Cardiac muscle cell (in vitro differentiated cells and primary cell): ENCODE measurements at regions not wholly inside any gene's neighbourhood (a gene's known extent, or its start where the extent isn't known, plus 50 kb on each side); places are given as distances from the start of the nearest gene placed in this dataset.

Experiments
- DNase-seq, 2 donors: peaks; one replicate each; pipeline versions ENCODE4 v3.0.0 to v3.0.0-alpha.2; 2010 to 2017; ENCODE audit warnings: low read depth in 1 of 2, low spot score in 1 of 2
- H3K27ac ChIP-seq: fragments of 200-600 bp; sonication (generic); 2 replicates; pipeline ENCODE4 v1.5.1; 2016
- H3K27me3 ChIP-seq: fragments of 200-600 bp; sonication (generic); 2 replicates; pipeline ENCODE4 v1.6.0; 2016; ENCODE audit warnings: control low read depth
- H3K36me3 ChIP-seq: fragments of 200-600 bp; sonication (generic); 2 replicates; pipeline ENCODE4 v1.5.1; 2016; ENCODE audit warnings: control low read depth
- H3K4me1 ChIP-seq: fragments of 200-600 bp; sonication (generic); 2 replicates; pipeline ENCODE4 v1.8.1; 2017; ENCODE audit warnings: low read depth, mild to moderate bottlenecking, mixed run types
- H3K4me3 ChIP-seq: fragments of 200-600 bp; sonication (generic); 2 replicates; pipeline ENCODE4 v1.5.1; 2016; ENCODE audit warnings: mild to moderate bottlenecking
- H3K9me3 ChIP-seq: fragments of 200-600 bp; sonication (generic); 2 replicates; pipeline ENCODE4 v1.5.1; 2017; ENCODE audit warnings: low read depth, mild to moderate bottlenecking, control low read depth
- TF ChIP-seq, protein P1 (sequence below): IDR thresholded peaks from 2 replicates; pipeline ENCODE4 v1.5.1; 2012; ENCODE audit warnings: low read depth, mild to moderate bottlenecking, low read length

DNA sequence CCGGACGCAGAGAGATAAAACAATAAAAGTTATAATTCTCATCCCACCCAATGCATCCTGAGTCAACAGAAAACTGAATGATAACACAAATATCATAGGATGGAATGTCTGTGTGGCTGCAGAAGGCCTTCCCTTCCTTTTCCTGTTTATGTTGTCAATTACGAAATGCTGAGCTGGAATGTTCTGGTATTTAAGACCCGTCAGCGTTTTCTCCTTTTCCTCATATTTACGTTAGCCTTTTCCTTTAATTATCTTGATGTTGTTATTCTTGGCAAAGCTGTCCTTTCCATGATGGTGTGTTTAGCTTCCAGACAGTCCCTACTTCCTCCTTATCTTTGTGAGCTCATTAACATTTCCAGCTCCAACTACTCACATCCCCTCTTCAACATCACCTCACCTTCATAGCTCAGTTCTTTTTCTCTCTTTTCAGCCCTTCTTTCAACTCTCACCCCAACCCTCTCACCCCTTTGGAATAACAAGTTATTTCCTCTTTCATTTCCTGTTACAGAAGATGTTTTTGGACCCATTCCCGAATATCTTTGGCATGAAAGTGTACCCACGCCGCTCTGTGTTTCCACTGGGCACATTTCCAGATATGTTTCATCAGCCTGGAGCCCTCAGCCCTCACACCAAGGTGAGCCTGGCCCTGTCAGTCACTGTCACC is 221.6 kb downstream of the NR2F1-AS1 start:
- Histone ChIP-seq H3K4me3 (no peak overlapping the region), H3K36me3 (no peaks in the 10 kb centered on the region), H3K9me3 (no peaks in the 10 kb centered on the region), H3K27me3 (peaks cover 8% of the 10 kb centered on the region), H3K4me1 (no peaks in the 10 kb centered on the region), H3K27ac (no peak overlapping the region)
- DNase-seq: peak in 1 of 2 donors; percentile 99
- TF ChIP-seq, protein P1, sequence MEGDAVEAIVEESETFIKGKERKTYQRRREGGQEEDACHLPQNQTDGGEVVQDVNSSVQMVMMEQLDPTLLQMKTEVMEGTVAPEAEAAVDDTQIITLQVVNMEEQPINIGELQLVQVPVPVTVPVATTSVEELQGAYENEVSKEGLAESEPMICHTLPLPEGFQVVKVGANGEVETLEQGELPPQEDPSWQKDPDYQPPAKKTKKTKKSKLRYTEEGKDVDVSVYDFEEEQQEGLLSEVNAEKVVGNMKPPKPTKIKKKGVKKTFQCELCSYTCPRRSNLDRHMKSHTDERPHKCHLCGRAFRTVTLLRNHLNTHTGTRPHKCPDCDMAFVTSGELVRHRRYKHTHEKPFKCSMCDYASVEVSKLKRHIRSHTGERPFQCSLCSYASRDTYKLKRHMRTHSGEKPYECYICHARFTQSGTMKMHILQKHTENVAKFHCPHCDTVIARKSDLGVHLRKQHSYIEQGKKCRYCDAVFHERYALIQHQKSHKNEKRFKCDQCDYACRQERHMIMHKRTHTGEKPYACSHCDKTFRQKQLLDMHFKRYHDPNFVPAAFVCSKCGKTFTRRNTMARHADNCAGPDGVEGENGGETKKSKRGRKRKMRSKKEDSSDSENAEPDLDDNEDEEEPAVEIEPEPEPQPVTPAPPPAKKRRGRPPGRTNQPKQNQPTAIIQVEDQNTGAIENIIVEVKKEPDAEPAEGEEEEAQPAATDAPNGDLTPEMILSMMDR: no peak

DNA sequence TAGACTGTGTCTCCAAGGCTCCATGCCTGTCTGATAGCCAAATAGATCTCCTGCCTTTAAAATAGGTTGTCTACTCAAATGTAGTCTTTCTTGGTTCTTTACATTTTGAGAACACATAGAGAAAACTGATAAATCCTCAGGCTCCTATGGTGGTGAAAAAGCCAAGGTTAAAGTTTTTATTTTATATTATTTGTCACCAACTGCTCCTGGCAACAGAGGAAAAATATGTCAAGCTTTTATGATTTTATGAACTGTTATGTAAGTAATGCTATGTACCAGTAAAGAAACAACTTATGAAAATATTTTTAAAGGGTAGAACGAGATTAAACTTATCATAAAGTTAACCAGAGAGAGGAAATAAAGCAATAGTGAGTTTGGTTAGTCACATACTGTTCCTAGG is 222.8 kb downstream of the NR2F1-AS1 start:
- Histone ChIP-seq H3K4me3 (no peak overlapping the region), H3K4me1 (no peaks in the 10 kb centered on the region), H3K36me3 (no peaks in the 10 kb centered on the region), H3K9me3 (no peaks in the 10 kb centered on the region), H3K27ac (no peak overlapping the region), H3K27me3 (peaks cover 5% of the 10 kb centered on the region)
- peak in 1 of 2 donors; percentile 29 for DNase-seq
- TF ChIP-seq, protein P1: no peak

DNA sequence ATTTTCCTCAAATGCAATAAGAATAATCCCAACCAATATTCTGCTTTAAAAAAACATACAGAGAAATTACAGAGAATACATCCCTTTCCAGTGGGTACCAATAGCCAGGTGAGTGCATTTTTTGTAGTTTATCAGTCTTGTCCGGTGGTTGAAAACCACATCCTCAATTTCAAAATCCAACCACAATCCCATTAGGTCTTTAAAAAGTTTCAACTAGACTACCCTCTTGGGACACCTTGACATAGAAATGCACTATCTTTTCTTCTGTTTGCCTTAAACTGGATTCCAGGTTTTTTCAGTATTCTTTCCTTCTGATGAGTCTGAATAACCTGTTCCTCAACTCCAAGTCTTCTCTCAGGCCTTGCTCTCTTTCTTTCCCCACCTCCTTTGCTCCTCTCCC is 223.3 kb downstream of the NR2F1-AS1 start:
- Histone ChIP-seq H3K36me3 (no peaks in the 10 kb centered on the region), H3K4me3 (no peak overlapping the region), H3K27me3 (peaks cover 5% of the 10 kb centered on the region), H3K9me3 (no peaks in the 10 kb centered on the region), H3K4me1 (no peaks in the 10 kb centered on the region), H3K27ac (no peak overlapping the region)
- no peak for DNase-seq
- TF ChIP-seq, protein P1: no peak

DNA sequence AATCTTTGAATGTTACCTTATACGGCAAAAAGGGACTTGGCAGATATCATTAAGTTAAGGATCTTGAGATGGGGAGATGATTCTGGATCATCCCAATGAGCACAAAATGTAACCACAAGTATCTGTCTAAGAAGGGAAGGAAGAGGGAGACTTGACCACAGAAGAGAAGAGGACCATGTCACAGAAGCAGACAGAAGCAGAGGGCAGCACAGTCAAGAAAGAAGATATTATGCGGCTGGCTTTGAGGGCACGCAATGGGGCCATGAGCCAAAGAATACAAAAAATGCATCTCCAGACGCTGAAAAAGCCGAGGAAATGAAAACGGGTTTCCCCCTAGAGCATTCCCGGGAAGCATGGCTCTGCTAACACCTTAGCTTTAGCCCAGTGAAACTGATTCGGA is 225.3 kb downstream of the NR2F1-AS1 start:
- Histone ChIP-seq H3K9me3 (no peaks in the 10 kb centered on the region), H3K4me1 (no peaks in the 10 kb centered on the region), H3K27me3 (peaks cover 10% of the 10 kb centered on the region), H3K4me3 (no peak overlapping the region), H3K36me3 (no peaks in the 10 kb centered on the region), H3K27ac (no peak overlapping the region)
- TF ChIP-seq, protein P1: no peak
- no peak for DNase-seq

DNA sequence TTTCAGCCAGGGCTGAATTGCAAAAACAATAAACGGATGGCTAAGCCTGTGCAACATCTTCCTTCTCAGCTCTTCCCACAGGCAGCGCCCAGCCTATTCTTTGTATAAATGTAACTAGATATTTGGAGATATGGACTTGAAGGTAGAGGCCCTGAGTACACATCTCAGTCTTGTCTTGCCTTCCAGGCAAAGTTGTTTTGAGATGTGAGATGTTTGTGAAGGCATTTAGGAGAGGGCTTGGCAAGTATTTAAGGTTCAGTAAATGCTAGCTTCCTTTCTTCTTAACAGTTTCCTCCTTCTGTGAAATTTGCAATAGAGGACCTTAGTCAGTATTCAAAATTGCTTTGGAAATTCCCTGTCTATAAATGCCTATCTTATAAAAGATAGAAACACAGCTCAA is 228.8 kb downstream of the NR2F1-AS1 start:
- Histone ChIP-seq H3K9me3 (no peaks in the 10 kb centered on the region), H3K27ac (no peak overlapping the region), H3K36me3 (no peaks in the 10 kb centered on the region), H3K4me3 (no peak overlapping the region), H3K27me3 (peaks cover 42% of the 10 kb centered on the region), H3K4me1 (no peaks in the 10 kb centered on the region)
- TF ChIP-seq, protein P1: no peak
- no peak for DNase-seq
